B cell (primary cell): ENCODE measurements at regions not wholly inside any gene's neighbourhood (a gene's known extent, or its start where the extent isn't known, plus 50 kb on each side); places are given as distances from the start of the nearest gene placed in this dataset.

Experiments
- ATAC-seq: fragments of 200-7000 bp; cut with Tn5 transposase; one replicate; pipeline ENCODE4 v1.10.0; 2021; ENCODE audit warnings: low read depth, mild to moderate bottlenecking, moderate number of reproducible peaks, moderate library complexity
- CTCF ChIA-PET: fragments of 350-600 bp; sonication (Branson Sonifier 250); formaldehyde crosslinking; loops from one replicate; lab custom pipeline; 2021; ENCODE audit warnings: antibody characterized with exemption, inconsistent platforms; lab: Charles Lee
- POLR2A ChIA-PET: fragments of 350-600 bp; sonication (Branson Sonifier 250); formaldehyde crosslinking; loops from one replicate; lab custom pipeline; 2021; ENCODE audit warnings: antibody characterized with exemption; lab: Charles Lee
- DNase-seq: peaks from one replicate; pipeline ENCODE4 v3.0.0; 2013
- H2AFZ ChIP-seq: 2 replicates; pipeline ENCODE4 v1.6.1; 2012; ENCODE audit warnings: mild to moderate bottlenecking, low read depth, low read length; ENCODE audit not compliant: insufficient read depth, poor library complexity, severe bottlenecking
- H3K27ac ChIP-seq, 2 donors: 1 replicate in 1 of 2; 2 replicates in 1 of 2; pipeline ENCODE4 v1.5.1; 2012 to 2013; ENCODE audit warnings: low read length in 2 of 2, mild to moderate bottlenecking in 2 of 2, moderate library complexity in 1 of 2
- H3K27me3 ChIP-seq, 4 experiments: fragments of 200-600 bp in 1 of 4; sonication (generic) in 1 of 4; replicated peaks in 1 of 4; 1 replicate in 2 of 4; 2 replicates in 2 of 4; pipeline versions ENCODE4 v1.6.1 to v1.7.0; 2013 to 2016; ENCODE audit warnings: low read length in 3 of 4, mild to moderate bottlenecking in 2 of 4, mixed read lengths in 1 of 4, moderate library complexity in 1 of 4; ENCODE audit not compliant: insufficient read depth in 4 of 4, control insufficient read depth in 3 of 4; ENCODE audit errors: control extremely low read depth in 1 of 4
- H3K36me3 ChIP-seq, 2 experiments: replicated peaks in 1 of 2; 1 replicate in 1 of 2; 2 replicates in 1 of 2; pipeline versions ENCODE4 v1.6.1 to v1.7.1; 2013; ENCODE audit warnings: low read length in 1 of 2; ENCODE audit not compliant: insufficient read depth in 2 of 2, control insufficient read depth in 1 of 2; ENCODE audit errors: control extremely low read depth in 1 of 2, extremely low read depth in 1 of 2
- H3K4me1 ChIP-seq, 2 donors: fragments of 200-600 bp in 1 of 2; sonication (generic) in 1 of 2; 1 replicate in 1 of 2; 2 replicates in 1 of 2; pipeline versions ENCODE4 v1.5.1 to v1.6.1; 2013 to 2017; ENCODE audit warnings: low read length in 2 of 2; ENCODE audit not compliant: control insufficient read depth in 2 of 2, insufficient read depth in 2 of 2
- H3K4me2 ChIP-seq: replicated peaks from 2 replicates; pipeline ENCODE3; 2012; ENCODE audit warnings: mild to moderate bottlenecking, low read depth, low read length; ENCODE audit not compliant: poor library complexity, severe bottlenecking
- H3K4me3 ChIP-seq, 5 experiments: fragments of 200-600 bp in 1 of 5; sonication (generic) in 1 of 5; 1 replicate in 3 of 5; 2 replicates in 2 of 5; pipeline versions ENCODE4 v1.5.1 to v1.7.0; 2011 to 2016; ENCODE audit warnings: low read length in 4 of 5, mild to moderate bottlenecking in 4 of 5, low read depth in 2 of 5, control low read depth in 1 of 5, moderate library complexity in 1 of 5; ENCODE audit not compliant: insufficient read depth in 1 of 5; ENCODE audit errors: control extremely low read depth in 1 of 5, extremely low read depth in 1 of 5
- H3K79me2 ChIP-seq: fragments of 200-600 bp; sonication (generic); one replicate; pipeline ENCODE4 v1.6.0; 2016; ENCODE audit warnings: low read length; ENCODE audit not compliant: control insufficient read depth, insufficient read depth
- H3K9ac ChIP-seq: fragments of 200-600 bp; sonication (generic); 2 replicates; pipeline ENCODE4 v1.6.1; 2017; ENCODE audit warnings: mild to moderate bottlenecking, low read length, moderate library complexity
- H3K9me3 ChIP-seq, 3 donors: one replicate each; pipeline versions ENCODE4 v1.6.1 to v1.7.1; 2013; ENCODE audit warnings: low read length in 2 of 3; ENCODE audit not compliant: control insufficient read depth in 2 of 3, insufficient read depth in 1 of 3; ENCODE audit errors: control extremely low read depth in 1 of 3
- H4K20me1 ChIP-seq: 2 replicates; pipeline ENCODE4 v1.6.0; 2012; ENCODE audit warnings: mild to moderate bottlenecking, low read length; ENCODE audit not compliant: insufficient read depth, control insufficient read depth, poor library complexity, severe bottlenecking
- H3K27ac Mint-ChIP-seq: one replicate; pipeline ENCODE4 v1.8.0; 2021; ENCODE audit warnings: mixed read lengths
- H3K27me3 Mint-ChIP-seq: one replicate; pipeline ENCODE4 v1.8.0; 2021; ENCODE audit warnings: mixed read lengths
- H3K4me1 Mint-ChIP-seq: one replicate; pipeline ENCODE4 v1.8.0; 2021; ENCODE audit warnings: mixed read lengths
- H3K4me3 Mint-ChIP-seq: one replicate; pipeline ENCODE4 v1.8.0; 2021; ENCODE audit warnings: mixed read lengths
- H3K9me3 Mint-ChIP-seq: one replicate; pipeline ENCODE4 v1.8.0; 2022; ENCODE audit warnings: mixed read lengths; ENCODE audit not compliant: insufficient read depth
- EZH2 ChIP-seq: IDR thresholded peaks from 2 replicates; pipeline ENCODE4 v1.6.1; 2012; ENCODE audit warnings: borderline replicate concordance, low read depth, mild to moderate bottlenecking, moderate library complexity, low read length; ENCODE audit not compliant: insufficient read depth, poor library complexity, severe bottlenecking
- WGBS: methylation state at CpG from one replicate; pipeline ENCODE4 v1.1.5; 2013; ENCODE audit warnings: missing lambda C conversion rate; ENCODE audit not compliant: insufficient coverage; 5-methylcytosine and 5-hydroxymethylcytosine counted together
- intact Hi-C: fragments of 100-400 bp; cut with micrococcal nuclease; formaldehyde crosslinking; loops from one replicate; pipeline ENCODE4 v1.10.0; 2022
- TF ChIP-seq, protein P1 (sequence below): fragments of 200-600 bp; IDR thresholded peaks from one replicate; pipeline ENCODE4 v1.8.0; 2022; ENCODE audit warnings: antibody characterized with exemption, mild to moderate bottlenecking

DNA sequence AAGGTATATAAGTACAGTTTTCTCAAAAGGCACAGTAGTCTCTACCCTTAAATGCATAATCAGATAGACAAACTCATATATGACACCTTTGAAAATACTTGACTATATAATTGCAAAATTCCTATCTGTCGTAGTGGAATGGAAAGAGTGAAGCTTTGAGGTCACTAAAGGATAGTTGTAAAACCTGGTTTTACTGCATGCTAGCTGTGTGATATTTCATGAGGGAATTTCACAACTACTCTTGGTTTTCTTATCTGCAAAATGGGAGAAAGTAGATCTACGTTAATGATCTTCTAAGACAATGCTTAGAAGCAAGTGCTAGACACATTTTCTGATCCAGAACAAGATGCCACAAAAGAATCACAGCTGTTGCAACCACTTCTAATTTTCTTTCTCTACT is 332.2 kb downstream of the AASDHPPT start:
- intact Hi-C loops: no loop called here
- no peak for ATAC-seq

DNA sequence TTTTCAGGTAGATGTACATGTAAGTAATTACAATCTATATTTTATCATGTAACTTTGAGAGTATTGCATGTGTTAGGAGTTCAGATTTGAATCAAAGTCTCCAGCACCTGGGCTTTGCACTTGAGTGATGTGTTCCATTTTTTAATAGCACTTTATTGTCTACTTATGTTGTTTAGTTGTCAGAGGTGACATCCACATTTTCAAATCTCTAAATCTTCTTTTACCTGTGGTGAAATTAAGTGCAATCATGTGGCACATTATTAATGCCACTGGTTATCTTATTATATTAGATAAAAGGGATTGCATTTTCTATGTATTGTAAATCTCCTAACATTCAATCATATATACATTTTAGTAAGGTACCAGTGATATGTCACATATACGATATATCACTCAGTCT is 333.4 kb downstream of the AASDHPPT start:
- ATAC-seq (no peak), DNase-seq (no peak)
- H3K9me3 ChIP-seq: no peaks in the 10 kb centered on the region
- Mint-ChIP-seq H3K27ac (no peak overlapping the region), H3K27me3 (no peaks in the 10 kb centered on the region), H3K9me3 (peaks cover 2% of the 10 kb centered on the region), H3K4me3 (no peak overlapping the region), H3K4me1 (no peaks in the 10 kb centered on the region)
- no peaks in the 10 kb centered on the region for H3K79me2 ChIP-seq
- WGBS: no CpG with 5 or more reads among the region's 1 CpG
- H3K4me1 ChIP-seq: no peaks in the 10 kb centered on the region
- no peak overlapping the region for H3K9ac ChIP-seq
- no peak overlapping the region for H3K27ac ChIP-seq
- H2AFZ ChIP-seq: no peak overlapping the region
- intact Hi-C loops: no loop called here
- H3K4me3 ChIP-seq: no peak overlapping the region
- TF ChIP-seq, protein P1, sequence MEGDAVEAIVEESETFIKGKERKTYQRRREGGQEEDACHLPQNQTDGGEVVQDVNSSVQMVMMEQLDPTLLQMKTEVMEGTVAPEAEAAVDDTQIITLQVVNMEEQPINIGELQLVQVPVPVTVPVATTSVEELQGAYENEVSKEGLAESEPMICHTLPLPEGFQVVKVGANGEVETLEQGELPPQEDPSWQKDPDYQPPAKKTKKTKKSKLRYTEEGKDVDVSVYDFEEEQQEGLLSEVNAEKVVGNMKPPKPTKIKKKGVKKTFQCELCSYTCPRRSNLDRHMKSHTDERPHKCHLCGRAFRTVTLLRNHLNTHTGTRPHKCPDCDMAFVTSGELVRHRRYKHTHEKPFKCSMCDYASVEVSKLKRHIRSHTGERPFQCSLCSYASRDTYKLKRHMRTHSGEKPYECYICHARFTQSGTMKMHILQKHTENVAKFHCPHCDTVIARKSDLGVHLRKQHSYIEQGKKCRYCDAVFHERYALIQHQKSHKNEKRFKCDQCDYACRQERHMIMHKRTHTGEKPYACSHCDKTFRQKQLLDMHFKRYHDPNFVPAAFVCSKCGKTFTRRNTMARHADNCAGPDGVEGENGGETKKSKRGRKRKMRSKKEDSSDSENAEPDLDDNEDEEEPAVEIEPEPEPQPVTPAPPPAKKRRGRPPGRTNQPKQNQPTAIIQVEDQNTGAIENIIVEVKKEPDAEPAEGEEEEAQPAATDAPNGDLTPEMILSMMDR: no peak
- TF ChIP-seq EZH2: no peak
- POLR2A ChIA-PET: no interaction called here
- H4K20me1 ChIP-seq: no peaks in the 10 kb centered on the region
- CTCF ChIA-PET: no interaction called here
- H3K36me3 ChIP-seq: no peaks in the 10 kb centered on the region
- no peak overlapping the region for H3K4me2 ChIP-seq
- no peaks in the 10 kb centered on the region for H3K27me3 ChIP-seq

More for the DNA sequence above, 332.2 kb downstream of the AASDHPPT start:
- Histone ChIP-seq H3K79me2 (no peaks in the 10 kb centered on the region), H3K9me3 (no peaks in the 10 kb centered on the region), H3K27ac (no peak overlapping the region), H3K27me3 (no peaks in the 10 kb centered on the region), H2AFZ (no peak overlapping the region), H3K4me3 (no peak overlapping the region), H3K4me1 (no peaks in the 10 kb centered on the region), H3K9ac (no peak overlapping the region), H3K4me2 (no peak overlapping the region), H3K36me3 (no peaks in the 10 kb centered on the region), H4K20me1 (no peaks in the 10 kb centered on the region)
- ChIA-PET CTCF (no interaction called here), POLR2A (no interaction called here)
- DNase-seq: no peak
- H3K9me3 Mint-ChIP-seq: peaks cover 2% of the 10 kb centered on the region
- TF ChIP-seq, protein P1: no peak
- TF ChIP-seq EZH2: no peak
- no peak overlapping the region for H3K27ac Mint-ChIP-seq
- WGBS: 83% methylated on average over 1 of the region's 2 CpGs
- no peak overlapping the region for H3K4me3 Mint-ChIP-seq
- no peaks in the 10 kb centered on the region for H3K27me3 Mint-ChIP-seq
- H3K4me1 Mint-ChIP-seq: no peaks in the 10 kb centered on the region
